ENCODE measurements at regions not wholly inside any gene's neighbourhood (a gene's known extent, or its start where the extent isn't known, plus 50 kb on each side); places are given as distances from the start of the nearest gene placed in this dataset.

- H3K9me2 ChIP-seq (replicated peaks; ENCODE audit: insufficient read depth, low read length) = no peaks in the 10 kb centered on the region
- H3K9ac ChIP-seq (ENCODE audit: low read length) = no peak overlapping the region
- no peaks in the 10 kb centered on the region for H3K9me3 ChIP-seq (ENCODE audit: insufficient read depth, low read length)
- H3K4me3 ChIP-seq (ENCODE audit: insufficient read depth, low read length, poor library complexity, severe bottlenecking) = no peak overlapping the region
- H3K27me3 ChIP-seq (ENCODE audit: low read length) = no peaks in the 10 kb centered on the region
- no peak overlapping the region for H2AFZ ChIP-seq (ENCODE audit: low read depth, low read length, severe bottlenecking)
- no peaks in the 10 kb centered on the region for H3K79me2 ChIP-seq (ENCODE audit: insufficient read depth, low read length)
- no peaks in the 10 kb centered on the region for H4K20me1 ChIP-seq (ENCODE audit: low read depth, low read length)
- H3K36me3 ChIP-seq (ENCODE audit: low read length) = no peaks in the 10 kb centered on the region
- no peak for TF ChIP-seq CTCF (IDR thresholded peaks at IDR 0.05; ENCODE audit: insufficient read depth, low read length, poor library complexity, severe bottlenecking)
- no peak for TF ChIP-seq EZH2phosphoT487 (conservative IDR thresholded peaks at IDR 0.05; ENCODE audit: low read length)
- no peaks in the 10 kb centered on the region for H3F3A ChIP-seq (ENCODE audit: insufficient read depth)
- no peak overlapping the region for H3K27ac ChIP-seq (ENCODE audit: low read depth, low read length)
- H3K4me2 ChIP-seq (ENCODE audit: low read depth, low read length, poor library complexity, severe bottlenecking) = no peak overlapping the region
Measured at GRCh38 chr13:66048888-66049287, 1181.2 kb downstream of the PCDH9 start.

- H3K4me3 ChIP-seq (ENCODE audit: insufficient read depth, low read length, poor library complexity, severe bottlenecking) = no peak overlapping the region
- no peak for TF ChIP-seq EZH2phosphoT487 (conservative IDR thresholded peaks at IDR 0.05; ENCODE audit: low read length)
- no peak for TF ChIP-seq CTCF (IDR thresholded peaks at IDR 0.05; ENCODE audit: insufficient read depth, low read length, poor library complexity, severe bottlenecking)
- no peaks in the 10 kb centered on the region for H3K9me3 ChIP-seq (ENCODE audit: insufficient read depth, low read length)
- H3K79me2 ChIP-seq (ENCODE audit: insufficient read depth, low read length) = no peaks in the 10 kb centered on the region
- H3K9ac ChIP-seq (ENCODE audit: low read length) = no peak overlapping the region
- H3K9me2 ChIP-seq (replicated peaks; ENCODE audit: insufficient read depth, low read length) = no peaks in the 10 kb centered on the region
- H3F3A ChIP-seq (ENCODE audit: insufficient read depth) = no peaks in the 10 kb centered on the region
- H2AFZ ChIP-seq (ENCODE audit: low read depth, low read length, severe bottlenecking) = no peak overlapping the region
- no peak overlapping the region for H3K27ac ChIP-seq (ENCODE audit: low read depth, low read length)
- H3K36me3 ChIP-seq (ENCODE audit: low read length) = no peaks in the 10 kb centered on the region
- no peaks in the 10 kb centered on the region for H3K27me3 ChIP-seq (ENCODE audit: low read length)
- H3K4me2 ChIP-seq (ENCODE audit: low read depth, low read length, poor library complexity, severe bottlenecking) = no peak overlapping the region
- H4K20me1 ChIP-seq (ENCODE audit: low read depth, low read length) = no peaks in the 10 kb centered on the region
Measured at GRCh38 chr13:66040506-66040905, 1189.6 kb downstream of the PCDH9 start.

- H3K27me3 ChIP-seq (ENCODE audit: low read length) = no peaks in the 10 kb centered on the region
- H3K4me3 ChIP-seq (ENCODE audit: insufficient read depth, low read length, poor library complexity, severe bottlenecking) = no peak overlapping the region
- no peaks in the 10 kb centered on the region for H3F3A ChIP-seq (ENCODE audit: insufficient read depth)
- no peak for TF ChIP-seq EZH2phosphoT487 (conservative IDR thresholded peaks at IDR 0.05; ENCODE audit: low read length)
- no peak for TF ChIP-seq CTCF (IDR thresholded peaks at IDR 0.05; ENCODE audit: insufficient read depth, low read length, poor library complexity, severe bottlenecking)
- no peak overlapping the region for H3K27ac ChIP-seq (ENCODE audit: low read depth, low read length)
- no peak overlapping the region for H3K9ac ChIP-seq (ENCODE audit: low read length)
- H3K9me3 ChIP-seq (ENCODE audit: insufficient read depth, low read length) = no peaks in the 10 kb centered on the region
- H3K36me3 ChIP-seq (ENCODE audit: low read length) = no peaks in the 10 kb centered on the region
- no peak overlapping the region for H3K4me2 ChIP-seq (ENCODE audit: low read depth, low read length, poor library complexity, severe bottlenecking)
- H3K79me2 ChIP-seq (ENCODE audit: insufficient read depth, low read length) = no peaks in the 10 kb centered on the region
- no peak overlapping the region for H2AFZ ChIP-seq (ENCODE audit: low read depth, low read length, severe bottlenecking)
- no peaks in the 10 kb centered on the region for H3K9me2 ChIP-seq (replicated peaks; ENCODE audit: insufficient read depth, low read length)
- no peaks in the 10 kb centered on the region for H4K20me1 ChIP-seq (ENCODE audit: low read depth, low read length)
Measured at GRCh38 chr13:66037096-66037495, 1193.0 kb downstream of the PCDH9 start.

Measured in SU-DHL-6 (cell line).